IMR-90 (cell line): ENCODE measurements at regions not wholly inside any gene's neighbourhood (a gene's known extent, or its start where the extent isn't known, plus 50 kb on each side); places are given as distances from the start of the nearest gene placed in this dataset.

Experiments
- BHLHE40 ChIP-seq: fragments of 150-350 bp; IDR thresholded peaks from 2 replicates; pipeline ENCODE4 v1.6.1; 2016; ENCODE audit warnings: mild to moderate bottlenecking, low read depth, low read length
- CEBPB ChIP-seq: IDR thresholded peaks from 2 replicates; pipeline ENCODE4 v1.6.1; 2012; ENCODE audit warnings: low read depth, low read length, improper control_type of control experiment
- MAFK ChIP-seq: IDR thresholded peaks from 2 replicates; pipeline ENCODE4 v1.6.1; 2012; ENCODE audit warnings: low read depth, low read length, improper control_type of control experiment
- NFE2L2 ChIP-seq: fragments of 150-350 bp; IDR thresholded peaks from 2 replicates; pipeline ENCODE4 v1.6.1; 2016; ENCODE audit warnings: low read depth, mild to moderate bottlenecking, low read length
- POLR2A ChIP-seq: IDR thresholded peaks from 2 replicates; pipeline ENCODE4 v1.6.1; 2012; ENCODE audit warnings: mild to moderate bottlenecking, low read depth, low read length
- RAD21 ChIP-seq: IDR thresholded peaks from 2 replicates; pipeline ENCODE4 v1.6.1; 2012; ENCODE audit warnings: low read length, improper control_type of control experiment
- RCOR1 ChIP-seq: IDR thresholded peaks from 2 replicates; pipeline ENCODE4 v1.6.1; 2012; ENCODE audit warnings: mild to moderate bottlenecking, low read length, improper control_type of control experiment; ENCODE audit not compliant: insufficient replicate concordance
- RFX5 ChIP-seq: IDR thresholded peaks from 2 replicates; pipeline ENCODE4 v1.8.0; 2012; ENCODE audit warnings: low read depth, mild to moderate bottlenecking, low read length, moderate library complexity
- SMC3 ChIP-seq: fragments of 150-350 bp; IDR thresholded peaks from 2 replicates; pipeline ENCODE4 v1.6.1; 2016; ENCODE audit warnings: low read depth, mild to moderate bottlenecking, antibody characterized with exemption, low read length, moderate library complexity
- TF ChIP-seq, protein P1 (sequence below): conservative IDR thresholded peaks from 2 replicates; pipeline ENCODE4 v1.5.1; 2012; ENCODE audit warnings: mild to moderate bottlenecking, low read depth, low read length, improper control_type of control experiment
- TF ChIP-seq, protein P2 (sequence below): fragments of 150-350 bp; IDR thresholded peaks from 2 replicates; pipeline ENCODE4 v1.6.1; 2016; ENCODE audit warnings: low read depth, mild to moderate bottlenecking, low read length, moderate library complexity, borderline replicate concordance
- TF ChIP-seq, protein P3 (sequence below): fragments of 150-350 bp; IDR thresholded peaks from 2 replicates; pipeline ENCODE4 v1.6.1; 2017; ENCODE audit warnings: mild to moderate bottlenecking, antibody characterized with exemption, low read length, low read depth

DNA sequence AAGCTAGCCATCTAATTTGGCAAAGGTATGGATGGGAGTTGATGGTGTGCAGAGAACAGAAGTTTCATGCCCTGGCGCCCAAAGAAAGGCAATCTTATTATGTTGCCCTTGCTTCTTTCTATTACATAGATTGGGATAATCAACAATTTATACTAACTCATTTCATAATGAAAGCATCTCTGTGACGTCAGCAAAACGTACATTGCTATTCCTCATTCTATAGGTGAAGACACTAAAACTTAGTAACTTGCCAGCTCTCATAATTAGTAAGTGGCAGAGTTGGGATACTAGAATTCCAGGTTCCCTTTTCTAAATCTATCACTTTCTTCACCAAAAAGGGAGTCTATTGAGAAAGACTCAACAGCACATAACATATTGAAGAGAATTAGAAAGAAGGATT lies 374.8 kb downstream of the NR2F1-AS1 start:
- TF ChIP-seq, protein P1, sequence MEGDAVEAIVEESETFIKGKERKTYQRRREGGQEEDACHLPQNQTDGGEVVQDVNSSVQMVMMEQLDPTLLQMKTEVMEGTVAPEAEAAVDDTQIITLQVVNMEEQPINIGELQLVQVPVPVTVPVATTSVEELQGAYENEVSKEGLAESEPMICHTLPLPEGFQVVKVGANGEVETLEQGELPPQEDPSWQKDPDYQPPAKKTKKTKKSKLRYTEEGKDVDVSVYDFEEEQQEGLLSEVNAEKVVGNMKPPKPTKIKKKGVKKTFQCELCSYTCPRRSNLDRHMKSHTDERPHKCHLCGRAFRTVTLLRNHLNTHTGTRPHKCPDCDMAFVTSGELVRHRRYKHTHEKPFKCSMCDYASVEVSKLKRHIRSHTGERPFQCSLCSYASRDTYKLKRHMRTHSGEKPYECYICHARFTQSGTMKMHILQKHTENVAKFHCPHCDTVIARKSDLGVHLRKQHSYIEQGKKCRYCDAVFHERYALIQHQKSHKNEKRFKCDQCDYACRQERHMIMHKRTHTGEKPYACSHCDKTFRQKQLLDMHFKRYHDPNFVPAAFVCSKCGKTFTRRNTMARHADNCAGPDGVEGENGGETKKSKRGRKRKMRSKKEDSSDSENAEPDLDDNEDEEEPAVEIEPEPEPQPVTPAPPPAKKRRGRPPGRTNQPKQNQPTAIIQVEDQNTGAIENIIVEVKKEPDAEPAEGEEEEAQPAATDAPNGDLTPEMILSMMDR, result no peak
- no peak for TF ChIP-seq MAFK
- TF ChIP-seq, protein P2, sequence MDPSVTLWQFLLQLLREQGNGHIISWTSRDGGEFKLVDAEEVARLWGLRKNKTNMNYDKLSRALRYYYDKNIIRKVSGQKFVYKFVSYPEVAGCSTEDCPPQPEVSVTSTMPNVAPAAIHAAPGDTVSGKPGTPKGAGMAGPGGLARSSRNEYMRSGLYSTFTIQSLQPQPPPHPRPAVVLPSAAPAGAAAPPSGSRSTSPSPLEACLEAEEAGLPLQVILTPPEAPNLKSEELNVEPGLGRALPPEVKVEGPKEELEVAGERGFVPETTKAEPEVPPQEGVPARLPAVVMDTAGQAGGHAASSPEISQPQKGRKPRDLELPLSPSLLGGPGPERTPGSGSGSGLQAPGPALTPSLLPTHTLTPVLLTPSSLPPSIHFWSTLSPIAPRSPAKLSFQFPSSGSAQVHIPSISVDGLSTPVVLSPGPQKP, result no peak
- TF ChIP-seq RFX5, result no peak
- no peak for TF ChIP-seq POLR2A
- TF ChIP-seq, protein P3, sequence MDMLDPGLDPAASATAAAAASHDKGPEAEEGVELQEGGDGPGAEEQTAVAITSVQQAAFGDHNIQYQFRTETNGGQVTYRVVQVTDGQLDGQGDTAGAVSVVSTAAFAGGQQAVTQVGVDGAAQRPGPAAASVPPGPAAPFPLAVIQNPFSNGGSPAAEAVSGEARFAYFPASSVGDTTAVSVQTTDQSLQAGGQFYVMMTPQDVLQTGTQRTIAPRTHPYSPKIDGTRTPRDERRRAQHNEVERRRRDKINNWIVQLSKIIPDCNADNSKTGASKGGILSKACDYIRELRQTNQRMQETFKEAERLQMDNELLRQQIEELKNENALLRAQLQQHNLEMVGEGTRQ, result no peak
- TF ChIP-seq RAD21, result no peak
- no peak for TF ChIP-seq CEBPB
- TF ChIP-seq SMC3, result no peak
- no peak for TF ChIP-seq NFE2L2
- no peak for TF ChIP-seq BHLHE40
- TF ChIP-seq RCOR1, result no peak
